Mucosa of rectum (tissue), 2 donors: ENCODE measurements at regions not wholly inside any gene's neighbourhood (a gene's known extent, or its start where the extent isn't known, plus 50 kb on each side); places are given as distances from the start of the nearest gene placed in this dataset.

Source experiments
- H3K27ac ChIP-seq, 2 donors: one replicate each; pipeline ENCODE4 v1.7.0; 2013; ENCODE audit warnings: inconsistent platforms in 2 of 2, low read depth in 2 of 2, low read length in 2 of 2
- H3K27me3 ChIP-seq, 2 donors: one replicate each; pipeline ENCODE4 v1.7.0; 2013; ENCODE audit warnings: low read length in 2 of 2; ENCODE audit not compliant: control insufficient read depth in 2 of 2, insufficient read depth in 2 of 2
- H3K36me3 ChIP-seq, 2 donors: one replicate each; pipeline ENCODE4 v1.7.0; 2013; ENCODE audit warnings: low read length in 2 of 2; ENCODE audit not compliant: control insufficient read depth in 2 of 2, insufficient read depth in 2 of 2
- H3K4me1 ChIP-seq, 2 donors: one replicate each; pipeline ENCODE4 v1.7.0; 2013; ENCODE audit warnings: low read length in 2 of 2, mild to moderate bottlenecking in 1 of 2; ENCODE audit not compliant: control insufficient read depth in 2 of 2, insufficient read depth in 2 of 2
- H3K4me3 ChIP-seq, 2 donors: one replicate each; pipeline ENCODE4 v1.7.0; 2013; ENCODE audit warnings: low read length in 2 of 2
- H3K9ac ChIP-seq, 2 donors: one replicate each; pipeline ENCODE4 v1.7.0; 2013; ENCODE audit warnings: low read length in 2 of 2, low read depth in 1 of 2, mild to moderate bottlenecking in 1 of 2
- H3K9me3 ChIP-seq, 2 donors: one replicate each; pipeline ENCODE4 v1.7.0; 2013; ENCODE audit warnings: low read length in 2 of 2; ENCODE audit not compliant: control insufficient read depth in 2 of 2
- donor health status: healthy.
- donor health status: Normal muscosa, but diverticular disease.

- Histone ChIP-seq H3K4me1 (no peaks in the 10 kb centered on the region), H3K27me3 (no peaks in the 10 kb centered on the region), H3K36me3 (no peaks in the 10 kb centered on the region), H3K9me3 (peaks cover 2 to 3% of the 10 kb centered on the region in 2 donors), H3K4me3 (no peak overlapping the region), H3K9ac (no peak overlapping the region), H3K27ac (no peak overlapping the region)
These were observed 1538.3 kb downstream of the NCAM2 start for GRCh38 chr21:22536509-22536908.

GRCh38 chr21:22544747-22545146 lies 1546.5 kb downstream of the NCAM2 start:
- no peaks in the 10 kb centered on the region for H3K27me3 ChIP-seq
- no peak overlapping the region for H3K27ac ChIP-seq
- peaks cover 0 to 4% of the 10 kb centered on the region in 2 donors for H3K9me3 ChIP-seq
- no peaks in the 10 kb centered on the region for H3K36me3 ChIP-seq
- H3K4me3 ChIP-seq = no peak overlapping the region
- no peak overlapping the region for H3K9ac ChIP-seq
- H3K4me1 ChIP-seq = no peaks in the 10 kb centered on the region

- H3K4me1 ChIP-seq = no peaks in the 10 kb centered on the region
- H3K9me3 ChIP-seq = peaks cover 0 to 4% of the 10 kb centered on the region in 2 donors
- no peak overlapping the region for H3K27ac ChIP-seq
- no peaks in the 10 kb centered on the region for H3K36me3 ChIP-seq
- H3K27me3 ChIP-seq = no peaks in the 10 kb centered on the region
- H3K4me3 ChIP-seq = no peak overlapping the region
- no peak overlapping the region for H3K9ac ChIP-seq
These were observed 1554.2 kb downstream of the NCAM2 start for GRCh38 chr21:22552390-22552789.

GRCh38 chr21:22554690-22555316 lies 1556.6 kb downstream of the NCAM2 start:
- no peaks in the 10 kb centered on the region for H3K36me3 ChIP-seq
- no peak overlapping the region for H3K9ac ChIP-seq
- no peak overlapping the region for H3K27ac ChIP-seq
- H3K27me3 ChIP-seq = no peaks in the 10 kb centered on the region
- no peaks in the 10 kb centered on the region for H3K9me3 ChIP-seq
- H3K4me3 ChIP-seq = no peak overlapping the region
- no peaks in the 10 kb centered on the region for H3K4me1 ChIP-seq

GRCh38 chr21:22556829-22557228 lies 1558.6 kb downstream of the NCAM2 start:
- H3K4me1 ChIP-seq = no peaks in the 10 kb centered on the region
- H3K27ac ChIP-seq = no peak overlapping the region
- no peak overlapping the region for H3K9ac ChIP-seq
- H3K27me3 ChIP-seq = no peaks in the 10 kb centered on the region
- no peaks in the 10 kb centered on the region for H3K9me3 ChIP-seq
- H3K36me3 ChIP-seq = no peaks in the 10 kb centered on the region
- H3K4me3 ChIP-seq = no peak overlapping the region

- Histone ChIP-seq H3K36me3 (no peaks in the 10 kb centered on the region), H3K4me1 (no peaks in the 10 kb centered on the region), H3K9me3 (no peaks in the 10 kb centered on the region), H3K27ac (no peak overlapping the region), H3K4me3 (no peak overlapping the region), H3K9ac (no peak overlapping the region), H3K27me3 (no peaks in the 10 kb centered on the region)
These were observed 1563.7 kb downstream of the NCAM2 start for GRCh38 chr21:22561946-22562345.

GRCh38 chr21:22573834-22574233 lies 1575.6 kb downstream of the NCAM2 start:
- H3K4me1 ChIP-seq = no peaks in the 10 kb centered on the region
- H3K27me3 ChIP-seq = no peaks in the 10 kb centered on the region
- H3K9me3 ChIP-seq = no peaks in the 10 kb centered on the region
- H3K36me3 ChIP-seq = no peaks in the 10 kb centered on the region
- no peak overlapping the region for H3K9ac ChIP-seq
- no peak overlapping the region for H3K27ac ChIP-seq
- H3K4me3 ChIP-seq = no peak overlapping the region

- Histone ChIP-seq H3K4me3 (no peak overlapping the region), H3K9me3 (no peaks in the 10 kb centered on the region), H3K27ac (no peak overlapping the region), H3K36me3 (no peaks in the 10 kb centered on the region), H3K27me3 (no peaks in the 10 kb centered on the region), H3K4me1 (no peaks in the 10 kb centered on the region), H3K9ac (no peak overlapping the region)
These were observed 1577.0 kb downstream of the NCAM2 start for GRCh38 chr21:22575165-22575584.

GRCh38 chr21:22579741-22580140 lies 1581.5 kb downstream of the NCAM2 start:
- Histone ChIP-seq H3K4me1 (no peaks in the 10 kb centered on the region), H3K36me3 (no peaks in the 10 kb centered on the region), H3K9ac (no peak overlapping the region), H3K9me3 (no peaks in the 10 kb centered on the region), H3K27me3 (no peaks in the 10 kb centered on the region), H3K27ac (no peak overlapping the region), H3K4me3 (no peak overlapping the region)

GRCh38 chr21:22582026-22582425 lies 1583.8 kb downstream of the NCAM2 start:
- Histone ChIP-seq H3K4me3 (no peak overlapping the region), H3K36me3 (no peaks in the 10 kb centered on the region), H3K9ac (no peak overlapping the region)

GRCh38 chr21:22584308-22584707 lies 1586.1 kb downstream of the NCAM2 start:
- Histone ChIP-seq H3K9ac (no peak overlapping the region), H3K9me3 (no peaks in the 10 kb centered on the region), H3K27me3 (no peaks in the 10 kb centered on the region), H3K27ac (no peak overlapping the region), H3K36me3 (no peaks in the 10 kb centered on the region), H3K4me1 (no peaks in the 10 kb centered on the region), H3K4me3 (no peak overlapping the region)

More at GRCh38 chr21:22582026-22582425, 1583.8 kb downstream of the NCAM2 start:
- Histone ChIP-seq H3K27ac (no peak overlapping the region), H3K4me1 (no peaks in the 10 kb centered on the region), H3K9me3 (no peaks in the 10 kb centered on the region), H3K27me3 (no peaks in the 10 kb centered on the region)
